ENCODE measurements at regions not wholly inside any gene's neighbourhood (a gene's known extent, or its start where the extent isn't known, plus 50 kb on each side); places are given as distances from the start of the nearest gene placed in this dataset.

- no peak for TF ChIP-seq GATA1 (IDR thresholded peaks at IDR 0.05; ENCODE audit: low read depth, low read length)
- TF ChIP-seq POLR2A (IDR thresholded peaks at IDR 0.05; ENCODE audit: low read length) = no peak
- no peak for DNase-seq
These were observed 586.8 kb upstream of the JAG1 start for GRCh38 chr20:11260611-11261010.

DNA sequence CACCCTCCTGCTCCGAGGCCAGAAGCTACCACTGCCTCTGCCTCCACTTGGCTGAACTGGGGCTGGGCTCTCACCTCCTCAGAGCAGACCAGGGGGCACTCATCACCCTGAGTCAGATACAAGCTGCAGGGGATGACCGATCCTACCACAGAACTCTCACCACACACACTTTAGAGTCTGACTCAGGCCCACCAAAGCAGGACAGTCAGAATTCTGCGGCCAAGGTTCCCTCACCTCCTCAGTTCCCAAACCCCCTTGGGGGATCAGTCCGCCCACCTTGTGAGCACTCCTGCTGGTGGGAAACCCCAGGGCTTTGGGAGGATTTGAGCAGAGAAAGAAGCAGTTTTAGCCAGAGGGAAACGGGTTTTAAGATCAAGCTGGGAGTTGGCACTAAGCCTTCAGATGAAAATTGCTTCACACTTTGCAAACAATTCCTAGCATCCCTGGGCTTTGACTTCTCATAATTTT lies 587.8 kb upstream of the JAG1 start:
- DNase-seq = no peak
- no peak for TF ChIP-seq GATA1 (IDR thresholded peaks at IDR 0.05; ENCODE audit: low read depth, low read length)
- no peak for TF ChIP-seq POLR2A (IDR thresholded peaks at IDR 0.05; ENCODE audit: low read length)

DNA sequence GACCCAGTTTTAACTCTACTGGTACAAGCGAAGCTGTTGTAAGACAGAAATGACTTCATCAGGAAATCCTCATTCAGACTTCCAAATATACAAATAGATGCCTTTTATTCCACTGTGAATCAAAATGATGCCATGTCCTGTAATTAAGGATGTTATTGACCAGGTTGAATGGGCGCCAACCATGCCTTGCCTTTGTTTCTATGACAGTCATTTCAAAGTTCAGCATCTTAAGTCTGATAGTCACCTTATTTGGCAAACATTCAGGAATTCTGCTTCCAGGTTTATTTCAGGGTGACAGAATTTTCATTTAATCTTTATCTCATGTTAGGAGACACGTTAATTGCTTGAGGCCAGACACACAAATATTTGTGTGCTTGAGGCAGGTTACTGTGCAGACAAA lies 592.8 kb upstream of the JAG1 start:
- no peak for DNase-seq

DNA sequence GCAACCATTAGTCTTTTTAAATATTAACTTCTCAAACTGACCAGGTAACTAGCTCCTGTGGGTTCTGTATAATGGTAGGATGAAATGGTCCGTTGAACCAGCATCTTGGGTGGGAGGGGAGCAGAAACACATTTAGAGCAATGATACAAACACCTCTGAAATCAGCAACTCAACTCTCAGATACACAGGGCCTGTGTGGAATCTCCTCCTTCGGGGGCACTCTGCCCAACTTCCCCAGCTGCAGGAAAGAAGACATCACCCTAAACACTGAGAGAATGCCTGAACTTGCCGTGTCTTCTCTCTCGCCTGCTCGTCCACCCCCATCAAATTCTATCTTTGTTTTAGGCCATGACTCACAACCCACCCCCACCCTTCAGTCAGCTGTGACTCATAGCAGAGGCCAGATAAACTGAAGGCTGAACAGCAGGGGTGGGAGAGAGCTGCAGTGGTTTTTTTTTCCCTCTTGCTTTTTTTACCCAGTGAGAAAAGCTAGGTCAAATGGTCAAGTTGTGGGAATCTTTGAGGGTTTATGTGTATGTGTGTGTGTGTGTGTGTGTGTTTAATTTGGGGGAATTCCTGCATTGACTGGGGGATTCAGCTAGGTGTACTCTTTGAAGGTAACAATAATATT lies 593.4 kb upstream of the JAG1 start:
- no peak for TF ChIP-seq POLR2A (IDR thresholded peaks at IDR 0.05; ENCODE audit: low read length)
- peak; percentile 2 to 26 for DNase-seq

More for the DNA sequence above, 592.8 kb upstream of the JAG1 start:
- TF ChIP-seq GATA1 (IDR thresholded peaks at IDR 0.05; ENCODE audit: low read depth, low read length) = no peak
- TF ChIP-seq POLR2A (IDR thresholded peaks at IDR 0.05; ENCODE audit: low read length) = no peak

DNA sequence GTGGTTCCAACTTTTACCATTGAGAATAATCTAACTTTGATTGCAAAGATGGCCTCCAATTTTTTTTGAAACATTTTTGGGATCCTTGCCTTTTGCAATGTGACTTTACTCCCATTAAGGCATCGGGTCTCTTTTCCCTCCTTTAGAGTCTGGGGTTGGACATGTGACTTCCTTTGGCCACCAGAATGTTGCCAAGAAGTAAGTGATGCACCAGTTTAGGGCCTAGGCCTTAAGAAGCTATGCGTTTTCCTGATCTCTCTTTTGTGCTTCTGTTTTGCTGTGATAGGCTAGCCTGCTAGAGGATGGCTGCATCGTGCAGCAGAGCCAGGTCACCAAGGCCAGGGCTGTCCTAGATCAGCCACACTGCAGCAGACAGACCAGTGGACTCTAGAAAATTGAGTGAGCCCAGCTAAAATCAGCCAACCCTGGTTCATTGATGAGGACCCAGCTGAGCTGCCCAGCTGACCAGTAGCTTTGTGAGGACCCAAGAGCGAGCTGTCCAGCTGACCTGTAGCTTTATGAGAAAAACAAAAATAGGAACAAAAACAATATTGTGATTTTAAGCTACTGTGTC lies 594.0 kb upstream of the JAG1 start:
- no peak for TF ChIP-seq POLR2A (IDR thresholded peaks at IDR 0.05; ENCODE audit: low read length)
- TF ChIP-seq GATA1 (IDR thresholded peaks at IDR 0.05; ENCODE audit: low read depth, low read length) = no peak
- DNase-seq = no peak

- no peak for DNase-seq
- TF ChIP-seq POLR2A (IDR thresholded peaks at IDR 0.05; ENCODE audit: low read length) (no peak), GATA1 (IDR thresholded peaks at IDR 0.05; ENCODE audit: low read depth, low read length) (no peak)
These were observed 596.8 kb upstream of the JAG1 start for GRCh38 chr20:11270566-11270965.

DNA sequence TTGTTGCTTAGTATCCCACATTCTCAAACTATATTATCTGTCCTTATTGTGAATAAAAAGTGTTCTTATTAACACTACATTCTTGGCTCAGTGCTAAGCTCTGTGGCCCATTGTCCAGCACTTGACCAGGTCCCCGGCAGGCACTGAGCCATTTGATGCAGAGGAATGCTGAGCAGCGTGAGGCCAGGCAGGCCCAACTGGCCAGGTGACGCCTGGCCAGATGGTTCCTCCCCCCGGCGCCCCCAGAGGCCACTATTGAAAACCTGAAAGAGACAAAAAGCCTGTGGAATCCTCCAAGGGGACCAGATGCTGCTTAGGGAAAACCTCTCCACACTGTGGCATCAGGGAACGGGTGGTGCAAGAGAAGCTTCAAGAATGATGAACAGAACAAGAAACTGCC lies 597.5 kb upstream of the JAG1 start:
- TF ChIP-seq POLR2A (IDR thresholded peaks at IDR 0.05; ENCODE audit: low read length) (no peak), GATA1 (IDR thresholded peaks at IDR 0.05; ENCODE audit: low read depth, low read length) (no peak)
- DNase-seq = no peak

- no peak for DNase-seq
- no peak for TF ChIP-seq POLR2A (IDR thresholded peaks at IDR 0.05; ENCODE audit: low read length)
- TF ChIP-seq GATA1 (IDR thresholded peaks at IDR 0.05; ENCODE audit: low read depth, low read length) = no peak
These were observed 598.3 kb upstream of the JAG1 start for GRCh38 chr20:11271920-11272594.

DNA sequence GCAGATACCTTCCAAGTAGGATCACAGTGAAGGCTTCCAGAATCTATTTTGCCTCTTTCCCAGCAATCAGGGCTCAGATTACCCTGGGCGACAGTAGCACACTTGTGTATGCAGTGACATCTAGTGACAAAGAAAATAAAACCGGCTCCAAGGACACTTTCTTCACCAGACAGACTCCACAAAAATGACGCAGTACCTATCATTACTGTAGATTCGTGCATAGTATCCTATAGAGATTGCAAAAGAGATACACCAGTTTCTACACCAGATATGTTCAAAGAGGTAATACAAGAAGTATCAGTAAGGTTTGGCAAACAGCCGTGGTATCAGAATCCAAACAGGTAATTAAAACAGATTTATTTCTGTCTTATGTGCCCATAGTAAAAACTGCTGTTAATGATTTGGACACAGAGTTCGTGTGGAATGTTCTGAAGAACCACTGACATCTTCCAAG lies 600.4 kb upstream of the JAG1 start:
- peak; percentile 1 to 5 for DNase-seq
- no peak for TF ChIP-seq GATA1 (IDR thresholded peaks at IDR 0.05; ENCODE audit: low read depth, low read length)
- no peak for TF ChIP-seq POLR2A (IDR thresholded peaks at IDR 0.05; ENCODE audit: low read length)

DNA sequence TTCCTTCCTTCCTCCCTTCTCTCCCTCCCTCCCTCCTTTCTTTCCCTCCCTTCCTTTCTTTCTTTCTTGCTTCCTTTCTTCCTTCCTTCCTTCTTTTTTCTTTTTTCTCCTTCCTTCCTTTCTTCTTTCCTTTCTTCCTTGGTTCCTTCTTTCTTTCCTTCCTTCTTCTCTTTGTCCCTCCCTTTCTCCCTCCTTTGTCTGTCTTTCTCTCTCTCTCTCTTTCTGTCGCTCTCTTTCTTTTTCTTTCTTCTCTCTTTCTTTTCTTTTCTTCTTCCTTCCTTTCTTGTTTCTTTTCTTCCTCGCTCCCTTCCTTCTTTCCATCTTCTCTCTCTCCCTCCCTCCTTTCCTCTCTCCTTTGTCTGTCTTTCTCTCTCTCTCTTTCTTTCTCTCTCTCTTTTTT lies 601.9 kb upstream of the JAG1 start:
- DNase-seq = no peak
- TF ChIP-seq POLR2A (IDR thresholded peaks at IDR 0.05; ENCODE audit: low read length) (no peak), GATA1 (IDR thresholded peaks at IDR 0.05; ENCODE audit: low read depth, low read length) (no peak)

- DNase-seq = no peak
- TF ChIP-seq GATA1 (IDR thresholded peaks at IDR 0.05; ENCODE audit: low read depth, low read length) (no peak), POLR2A (IDR thresholded peaks at IDR 0.05; ENCODE audit: low read length) (no peak)
These were observed 603.4 kb upstream of the JAG1 start for GRCh38 chr20:11277170-11277569.

DNA sequence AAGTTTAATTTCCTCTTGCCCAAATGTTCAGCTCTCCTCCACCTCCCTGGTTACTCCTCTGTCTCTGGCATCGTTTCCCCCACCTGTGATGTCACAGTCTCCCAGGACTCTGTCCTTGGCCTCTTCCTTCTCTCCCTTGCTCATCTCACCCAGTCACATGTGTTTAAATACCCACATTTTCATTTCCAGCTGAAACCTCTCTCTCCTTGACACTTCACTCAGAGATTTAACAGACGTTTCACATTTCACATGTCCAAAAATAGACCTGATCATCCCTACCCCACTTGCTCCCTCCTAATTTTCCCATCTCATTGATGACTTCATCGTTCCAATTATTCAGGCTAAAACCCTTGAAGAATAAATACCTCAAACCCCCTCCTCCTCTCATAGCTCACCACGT lies 604.1 kb upstream of the JAG1 start:
- TF ChIP-seq POLR2A (IDR thresholded peaks at IDR 0.05; ENCODE audit: low read length) (no peak), GATA1 (IDR thresholded peaks at IDR 0.05; ENCODE audit: low read depth, low read length) (no peak)
- no peak for DNase-seq

GRCh38 chr20:11278461-11278860 lies 604.7 kb upstream of the JAG1 start:
- no peak for DNase-seq
- TF ChIP-seq GATA1 (IDR thresholded peaks at IDR 0.05; ENCODE audit: low read depth, low read length) (no peak), POLR2A (IDR thresholded peaks at IDR 0.05; ENCODE audit: low read length) (no peak)

GRCh38 chr20:11281240-11281639 lies 607.4 kb upstream of the JAG1 start:
- TF ChIP-seq POLR2A (IDR thresholded peaks at IDR 0.05; ENCODE audit: low read length) (no peak), GATA1 (IDR thresholded peaks at IDR 0.05; ENCODE audit: low read depth, low read length) (no peak)
- no peak for DNase-seq

- TF ChIP-seq POLR2A (IDR thresholded peaks at IDR 0.05; ENCODE audit: low read length) (no peak), GATA1 (IDR thresholded peaks at IDR 0.05; ENCODE audit: low read depth, low read length) (no peak)
- DNase-seq = no peak
These were observed 608.0 kb upstream of the JAG1 start for GRCh38 chr20:11281768-11282167.
